GM12878 (cell line): ENCODE measurements at regions not wholly inside any gene's neighbourhood (a gene's known extent, or its start where the extent isn't known, plus 50 kb on each side); places are given as distances from the start of the nearest gene placed in this dataset.

Experiments used
- DPF2 ChIP-seq: fragments of 450-650 bp; IDR thresholded peaks from 2 replicates; pipeline ENCODE4 v1.6.1; 2017; ENCODE audit warnings: mild to moderate bottlenecking
- EZH2 ChIP-seq: IDR thresholded peaks from 2 replicates; pipeline ENCODE4 v1.6.1; 2012; ENCODE audit warnings: low read depth, mild to moderate bottlenecking, control low read depth, inconsistent platforms, low read length, borderline replicate concordance; ENCODE audit not compliant: control insufficient read depth
- MEF2B ChIP-seq: fragments of 450-650 bp; IDR thresholded peaks from 2 replicates; pipeline ENCODE4 v1.6.1; 2018; ENCODE audit warnings: mild to moderate bottlenecking, moderate library complexity; ENCODE audit not compliant: partially characterized antibody, poor library complexity, severe bottlenecking
- POLR2AphosphoS2 ChIP-seq: IDR thresholded peaks from 2 replicates; pipeline ENCODE4 v1.6.1; 2011; ENCODE audit warnings: low read depth, mild to moderate bottlenecking, low read length, improper control_type of control experiment, moderate library complexity
- RFX5 ChIP-seq: IDR thresholded peaks from 2 replicates; pipeline ENCODE4 v1.6.1; 2011; ENCODE audit warnings: low read depth, low read length, improper control_type of control experiment
- SMC3 ChIP-seq: IDR thresholded peaks from 2 replicates; pipeline ENCODE4 v1.6.1; 2011; ENCODE audit warnings: low read length, improper control_type of control experiment, borderline replicate concordance
- TAF1 ChIP-seq: IDR thresholded peaks from 2 replicates; pipeline ENCODE4 v1.6.1; 2011; ENCODE audit warnings: mild to moderate bottlenecking, low read depth, low read length, borderline replicate concordance
- WRNIP1 ChIP-seq: IDR thresholded peaks from 2 replicates; pipeline ENCODE4 v1.6.1; 2011; ENCODE audit warnings: low read depth, low read length, improper control_type of control experiment, borderline replicate concordance
- YY1 ChIP-seq: IDR thresholded peaks from 2 replicates; pipeline ENCODE4 v1.6.1; 2011; ENCODE audit warnings: low read depth, mild to moderate bottlenecking, low read length
- TF ChIP-seq, protein P1 (sequence below), 3 experiments: IDR thresholded peaks in 2 of 3; conservative IDR thresholded peaks in 1 of 3; 2 replicates each; pipeline ENCODE4 v1.5.1; 2011; ENCODE audit warnings: low read depth in 3 of 3, low read length in 3 of 3, mild to moderate bottlenecking in 3 of 3, control low read depth in 2 of 3, moderate library complexity in 2 of 3, inconsistent platforms in 1 of 3, mixed read lengths in 1 of 3; ENCODE audit not compliant: control insufficient read depth in 2 of 3, insufficient read depth in 1 of 3; ENCODE audit errors: extremely low read depth in 1 of 3
- TF ChIP-seq, protein P2 (sequence below): IDR thresholded peaks from 2 replicates; pipeline ENCODE4 v1.6.1; 2011; ENCODE audit warnings: low read depth, low read length, improper control_type of control experiment, borderline replicate concordance
- TF ChIP-seq, protein P3 (sequence below): fragments of 450-650 bp; IDR thresholded peaks from 2 replicates; pipeline ENCODE4 v1.6.1; 2017; ENCODE audit warnings: mild to moderate bottlenecking, moderate library complexity

DNA sequence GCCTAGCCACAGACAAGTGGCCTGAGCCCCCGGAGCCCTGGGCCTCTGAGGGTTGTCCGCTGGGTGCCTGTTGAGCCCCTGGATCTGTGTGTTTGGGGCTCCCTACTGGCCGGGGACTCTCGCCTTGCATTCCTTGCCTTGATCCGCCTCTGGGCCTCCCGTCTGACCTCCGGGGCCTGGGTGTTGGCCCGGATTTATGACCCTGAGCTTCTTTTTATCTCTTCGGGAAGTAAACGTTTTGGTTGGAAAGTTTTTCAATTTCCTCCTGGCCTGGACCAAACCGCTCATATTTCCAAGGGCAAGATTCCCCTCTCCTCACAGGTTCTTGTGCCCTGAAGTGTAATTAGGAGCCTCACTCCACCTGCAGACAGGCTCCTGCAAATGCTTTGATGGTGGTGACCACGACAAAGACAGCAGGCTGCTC lies 69.3 kb upstream of the EGFLAM start:
- TF ChIP-seq, protein P1, sequence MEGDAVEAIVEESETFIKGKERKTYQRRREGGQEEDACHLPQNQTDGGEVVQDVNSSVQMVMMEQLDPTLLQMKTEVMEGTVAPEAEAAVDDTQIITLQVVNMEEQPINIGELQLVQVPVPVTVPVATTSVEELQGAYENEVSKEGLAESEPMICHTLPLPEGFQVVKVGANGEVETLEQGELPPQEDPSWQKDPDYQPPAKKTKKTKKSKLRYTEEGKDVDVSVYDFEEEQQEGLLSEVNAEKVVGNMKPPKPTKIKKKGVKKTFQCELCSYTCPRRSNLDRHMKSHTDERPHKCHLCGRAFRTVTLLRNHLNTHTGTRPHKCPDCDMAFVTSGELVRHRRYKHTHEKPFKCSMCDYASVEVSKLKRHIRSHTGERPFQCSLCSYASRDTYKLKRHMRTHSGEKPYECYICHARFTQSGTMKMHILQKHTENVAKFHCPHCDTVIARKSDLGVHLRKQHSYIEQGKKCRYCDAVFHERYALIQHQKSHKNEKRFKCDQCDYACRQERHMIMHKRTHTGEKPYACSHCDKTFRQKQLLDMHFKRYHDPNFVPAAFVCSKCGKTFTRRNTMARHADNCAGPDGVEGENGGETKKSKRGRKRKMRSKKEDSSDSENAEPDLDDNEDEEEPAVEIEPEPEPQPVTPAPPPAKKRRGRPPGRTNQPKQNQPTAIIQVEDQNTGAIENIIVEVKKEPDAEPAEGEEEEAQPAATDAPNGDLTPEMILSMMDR (IDR thresholded peaks at IDR 0.05 in 2 of 3, conservative IDR thresholded peaks at IDR 0.05 in 1 of 3; ENCODE audit: control insufficient read depth in 2 of 3, extremely low read depth in 1 of 3, insufficient read depth in 1 of 3, low read depth in 3 of 3, low read length in 3 of 3) = no peak
- TF ChIP-seq DPF2 (no peak), RFX5 (no peak), EZH2 (no peak), YY1 (no peak), SMC3 (no peak), WRNIP1 (no peak), POLR2AphosphoS2 (no peak), MEF2B (no peak), TAF1 (no peak)
- TF ChIP-seq, protein P2, sequence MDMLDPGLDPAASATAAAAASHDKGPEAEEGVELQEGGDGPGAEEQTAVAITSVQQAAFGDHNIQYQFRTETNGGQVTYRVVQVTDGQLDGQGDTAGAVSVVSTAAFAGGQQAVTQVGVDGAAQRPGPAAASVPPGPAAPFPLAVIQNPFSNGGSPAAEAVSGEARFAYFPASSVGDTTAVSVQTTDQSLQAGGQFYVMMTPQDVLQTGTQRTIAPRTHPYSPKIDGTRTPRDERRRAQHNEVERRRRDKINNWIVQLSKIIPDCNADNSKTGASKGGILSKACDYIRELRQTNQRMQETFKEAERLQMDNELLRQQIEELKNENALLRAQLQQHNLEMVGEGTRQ = no peak
- TF ChIP-seq, protein P3, sequence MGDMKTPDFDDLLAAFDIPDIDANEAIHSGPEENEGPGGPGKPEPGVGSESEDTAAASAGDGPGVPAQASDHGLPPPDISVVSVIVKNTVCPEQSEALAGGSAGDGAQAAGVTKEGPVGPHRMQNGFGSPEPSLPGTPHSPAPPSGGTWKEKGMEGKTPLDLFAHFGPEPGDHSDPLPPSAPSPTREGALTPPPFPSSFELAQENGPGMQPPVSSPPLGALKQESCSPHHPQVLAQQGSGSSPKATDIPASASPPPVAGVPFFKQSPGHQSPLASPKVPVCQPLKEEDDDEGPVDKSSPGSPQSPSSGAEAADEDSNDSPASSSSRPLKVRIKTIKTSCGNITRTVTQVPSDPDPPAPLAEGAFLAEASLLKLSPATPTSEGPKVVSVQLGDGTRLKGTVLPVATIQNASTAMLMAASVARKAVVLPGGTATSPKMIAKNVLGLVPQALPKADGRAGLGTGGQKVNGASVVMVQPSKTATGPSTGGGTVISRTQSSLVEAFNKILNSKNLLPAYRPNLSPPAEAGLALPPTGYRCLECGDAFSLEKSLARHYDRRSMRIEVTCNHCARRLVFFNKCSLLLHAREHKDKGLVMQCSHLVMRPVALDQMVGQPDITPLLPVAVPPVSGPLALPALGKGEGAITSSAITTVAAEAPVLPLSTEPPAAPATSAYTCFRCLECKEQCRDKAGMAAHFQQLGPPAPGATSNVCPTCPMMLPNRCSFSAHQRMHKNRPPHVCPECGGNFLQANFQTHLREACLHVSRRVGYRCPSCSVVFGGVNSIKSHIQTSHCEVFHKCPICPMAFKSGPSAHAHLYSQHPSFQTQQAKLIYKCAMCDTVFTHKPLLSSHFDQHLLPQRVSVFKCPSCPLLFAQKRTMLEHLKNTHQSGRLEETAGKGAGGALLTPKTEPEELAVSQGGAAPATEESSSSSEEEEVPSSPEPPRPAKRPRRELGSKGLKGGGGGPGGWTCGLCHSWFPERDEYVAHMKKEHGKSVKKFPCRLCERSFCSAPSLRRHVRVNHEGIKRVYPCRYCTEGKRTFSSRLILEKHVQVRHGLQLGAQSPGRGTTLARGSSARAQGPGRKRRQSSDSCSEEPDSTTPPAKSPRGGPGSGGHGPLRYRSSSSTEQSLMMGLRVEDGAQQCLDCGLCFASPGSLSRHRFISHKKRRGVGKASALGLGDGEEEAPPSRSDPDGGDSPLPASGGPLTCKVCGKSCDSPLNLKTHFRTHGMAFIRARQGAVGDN = no peak
